AG10803 (cell line): ENCODE measurements at regions not wholly inside any gene's neighbourhood (a gene's known extent, or its start where the extent isn't known, plus 50 kb on each side); places are given as distances from the start of the nearest gene placed in this dataset.

Experiments
- DNase-seq: peaks from one replicate; pipeline ENCODE4 v3.0.0; 2010; ENCODE audit warnings: low read depth
- H3K4me3 ChIP-seq: 2 replicates; pipeline ENCODE4 v1.5.1; 2011; ENCODE audit warnings: mild to moderate bottlenecking, low read length, control low read depth
- TF ChIP-seq, protein P1 (sequence below): conservative IDR thresholded peaks from 2 replicates; pipeline ENCODE4 v1.5.1; 2011; ENCODE audit warnings: mild to moderate bottlenecking, low read length, control low read depth, inconsistent platforms

DNA sequence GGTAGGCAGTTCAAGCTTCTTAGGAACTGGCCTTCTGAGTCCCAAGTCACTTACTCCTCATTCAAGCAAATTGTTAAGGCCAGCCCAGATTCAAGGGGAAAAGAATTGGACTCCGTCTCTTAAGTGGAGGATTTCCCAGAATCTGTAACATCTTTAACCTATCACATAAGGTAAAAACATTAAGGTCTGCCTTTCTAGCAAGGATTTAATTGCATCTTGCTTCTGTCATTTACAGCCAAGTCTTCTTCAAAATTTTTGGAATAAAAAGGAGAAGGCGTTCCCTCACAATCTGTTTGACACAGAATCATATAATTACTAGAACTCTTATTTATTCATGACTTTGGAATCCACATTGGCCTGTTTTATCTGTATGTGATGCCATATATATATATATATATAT lies 56.5 kb upstream of the ADORA2B start:
- TF ChIP-seq, protein P1, sequence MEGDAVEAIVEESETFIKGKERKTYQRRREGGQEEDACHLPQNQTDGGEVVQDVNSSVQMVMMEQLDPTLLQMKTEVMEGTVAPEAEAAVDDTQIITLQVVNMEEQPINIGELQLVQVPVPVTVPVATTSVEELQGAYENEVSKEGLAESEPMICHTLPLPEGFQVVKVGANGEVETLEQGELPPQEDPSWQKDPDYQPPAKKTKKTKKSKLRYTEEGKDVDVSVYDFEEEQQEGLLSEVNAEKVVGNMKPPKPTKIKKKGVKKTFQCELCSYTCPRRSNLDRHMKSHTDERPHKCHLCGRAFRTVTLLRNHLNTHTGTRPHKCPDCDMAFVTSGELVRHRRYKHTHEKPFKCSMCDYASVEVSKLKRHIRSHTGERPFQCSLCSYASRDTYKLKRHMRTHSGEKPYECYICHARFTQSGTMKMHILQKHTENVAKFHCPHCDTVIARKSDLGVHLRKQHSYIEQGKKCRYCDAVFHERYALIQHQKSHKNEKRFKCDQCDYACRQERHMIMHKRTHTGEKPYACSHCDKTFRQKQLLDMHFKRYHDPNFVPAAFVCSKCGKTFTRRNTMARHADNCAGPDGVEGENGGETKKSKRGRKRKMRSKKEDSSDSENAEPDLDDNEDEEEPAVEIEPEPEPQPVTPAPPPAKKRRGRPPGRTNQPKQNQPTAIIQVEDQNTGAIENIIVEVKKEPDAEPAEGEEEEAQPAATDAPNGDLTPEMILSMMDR: no peak
- no peak for DNase-seq
- H3K4me3 ChIP-seq: no peak overlapping the region

DNA sequence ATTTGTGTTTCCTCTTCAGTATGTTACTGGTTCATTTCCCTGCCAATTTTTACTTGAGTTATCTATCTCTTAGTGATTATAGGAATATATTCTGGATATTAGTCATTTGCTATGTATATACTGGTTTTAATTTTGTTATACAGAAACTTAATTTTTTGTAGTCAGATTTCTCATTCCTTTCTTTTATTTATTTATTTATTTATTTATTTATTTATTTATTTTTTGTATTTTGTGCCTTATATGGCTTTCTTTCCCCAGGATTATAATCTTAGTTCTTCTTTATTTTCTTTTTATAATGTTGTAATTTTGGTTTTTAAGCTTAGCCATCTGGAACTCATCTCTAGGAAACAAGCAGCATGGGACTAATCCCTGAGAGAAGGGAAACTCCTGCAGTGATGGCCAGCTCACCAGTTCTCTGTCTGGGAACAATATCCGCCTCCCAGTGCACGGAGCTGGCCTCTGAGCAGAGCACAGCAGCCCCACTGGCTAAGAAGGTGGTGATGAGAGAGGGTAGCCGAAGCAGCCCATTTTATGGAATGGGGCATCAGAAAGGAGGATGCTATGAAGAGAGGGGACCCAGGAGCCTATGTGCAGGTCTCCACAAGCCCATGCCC lies 54.5 kb upstream of the ADORA2B start:
- H3K4me3 ChIP-seq: no peak overlapping the region
- TF ChIP-seq, protein P1: no peak
- DNase-seq: no peak

DNA sequence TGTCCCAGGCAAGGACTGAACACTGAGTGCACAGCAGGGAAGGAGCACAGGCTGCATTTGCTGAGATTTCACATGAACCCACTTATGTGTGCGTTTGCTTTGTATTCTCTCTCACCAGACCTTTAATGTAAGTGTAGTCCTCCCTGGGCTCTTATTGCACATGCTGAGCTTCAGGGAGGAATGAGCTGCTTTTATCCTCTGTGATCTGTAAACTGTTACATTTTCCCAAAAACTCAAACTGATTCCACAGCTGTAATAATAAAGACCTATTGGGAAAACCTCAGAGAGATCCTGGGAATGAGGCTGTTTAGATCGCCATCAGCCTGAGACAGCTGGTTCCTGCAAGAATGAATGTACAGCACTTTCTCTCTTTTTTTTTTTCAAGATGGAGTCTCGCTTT lies 53.6 kb upstream of the ADORA2B start:
- DNase-seq: no peak
- TF ChIP-seq, protein P1: no peak

DNA sequence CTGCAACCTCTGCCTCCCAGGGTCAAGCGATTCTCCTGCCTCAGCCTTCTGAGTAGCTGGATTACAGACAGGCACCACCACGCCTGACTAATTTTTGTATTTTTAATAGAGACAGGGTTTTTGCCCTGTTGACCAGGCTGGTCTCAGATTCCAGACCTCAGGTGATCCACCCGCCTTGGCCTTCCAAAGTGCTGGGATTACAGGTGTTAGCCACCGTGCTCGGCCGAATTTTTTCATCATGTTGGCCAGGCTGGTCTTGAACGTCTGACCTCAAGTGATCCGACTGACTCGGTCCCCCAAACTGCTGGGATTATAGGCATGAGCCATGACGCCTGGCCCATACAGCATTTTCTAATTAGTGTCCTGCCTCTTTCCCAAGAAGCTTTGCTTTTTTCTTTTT lies 52.7 kb upstream of the ADORA2B start:
- TF ChIP-seq, protein P1: no peak
- H3K4me3 ChIP-seq: no peak overlapping the region
- DNase-seq: no peak

More for the DNA sequence above, 53.6 kb upstream of the ADORA2B start:
- no peak overlapping the region for H3K4me3 ChIP-seq

DNA sequence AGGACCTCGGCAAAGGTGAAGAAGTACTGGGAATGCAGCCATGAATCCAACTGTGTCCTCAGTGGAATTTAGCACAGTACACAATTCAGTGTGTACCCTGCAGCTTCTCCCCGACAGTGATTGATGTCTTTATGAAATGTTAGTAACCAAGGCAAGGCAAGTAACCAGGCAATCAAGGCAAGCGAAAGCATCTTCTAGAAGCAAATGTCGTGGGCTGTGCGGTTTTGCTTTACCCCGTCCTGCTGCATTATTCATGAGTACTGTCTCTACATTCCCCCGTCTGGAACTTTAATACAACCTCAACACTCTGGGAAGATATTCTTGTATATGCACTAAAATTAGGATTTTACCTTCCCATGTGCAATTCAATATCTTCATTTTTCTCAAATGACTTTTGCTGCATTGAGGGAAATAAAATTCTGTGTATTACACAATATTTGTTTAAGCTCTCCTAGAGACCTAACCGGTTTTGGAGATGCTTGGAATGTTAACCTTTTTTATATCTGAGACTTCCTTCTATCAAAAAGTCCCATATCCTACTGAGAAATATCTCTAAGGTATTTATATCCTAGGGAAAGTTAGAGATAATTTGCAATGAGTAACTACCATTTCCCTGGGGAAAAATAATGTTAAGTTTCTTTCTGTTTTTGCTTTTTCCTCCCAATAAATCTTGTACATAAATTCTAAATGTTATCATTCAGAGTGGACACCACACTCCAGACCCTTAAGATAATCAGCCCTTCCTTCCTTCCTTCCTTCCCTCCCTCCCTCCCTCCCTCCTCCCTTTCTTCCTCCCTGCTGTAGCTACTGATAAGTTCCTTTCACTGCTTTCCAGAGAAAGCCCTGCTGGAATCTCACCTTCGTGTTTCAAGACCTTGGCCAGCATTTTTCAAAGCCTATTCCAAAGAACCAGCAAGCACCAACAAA lies 51.9 kb upstream of the ADORA2B start:
- TF ChIP-seq, protein P1: no peak
- DNase-seq: no peak
- H3K4me3 ChIP-seq: no peak overlapping the region

DNA sequence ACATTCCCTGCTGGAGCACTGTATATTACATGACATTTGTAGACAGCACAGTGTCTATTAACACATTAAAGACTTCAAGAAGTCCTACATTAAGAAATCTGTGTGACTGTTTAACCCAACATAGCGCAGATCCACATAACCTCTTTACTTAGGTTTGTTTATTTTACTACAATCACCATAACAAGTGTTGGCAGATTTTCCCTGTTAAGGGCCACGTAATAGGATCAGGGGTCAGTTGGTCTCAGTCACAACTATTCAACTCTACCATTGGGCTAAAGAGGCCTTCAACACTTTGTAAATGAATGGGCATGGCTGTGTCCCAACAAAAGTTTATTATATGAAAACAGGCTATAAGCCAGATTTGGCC lies 51.3 kb upstream of the ADORA2B start:
- H3K4me3 ChIP-seq: no peak overlapping the region
- TF ChIP-seq, protein P1: no peak
- DNase-seq: no peak

DNA sequence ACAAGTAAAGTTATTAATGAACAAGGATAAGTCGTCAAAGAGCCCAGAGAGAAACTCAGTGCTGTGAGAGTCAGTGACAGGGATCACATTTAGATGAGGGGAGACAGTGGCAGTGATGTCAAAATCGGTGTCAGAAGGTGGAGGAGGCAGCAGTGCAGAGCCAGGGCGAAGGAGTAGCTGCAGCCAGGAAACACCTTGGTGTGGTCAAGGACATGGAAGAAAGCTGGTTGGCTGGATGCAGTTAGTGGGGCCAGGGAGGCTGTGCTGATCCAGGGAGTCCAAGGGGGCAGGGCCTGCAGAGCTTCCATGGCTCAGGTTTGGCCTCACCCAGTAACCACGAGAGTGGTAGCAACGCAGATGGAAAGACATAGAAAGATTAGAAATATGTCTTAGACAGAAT lies 50.7 kb upstream of the ADORA2B start:
- TF ChIP-seq, protein P1: no peak
- DNase-seq: no peak
- H3K4me3 ChIP-seq: no peak overlapping the region
